Renal cortex interstitium (tissue), 11 donors: ENCODE measurements at regions not wholly inside any gene's neighbourhood (a gene's known extent, or its start where the extent isn't known, plus 50 kb on each side); places are given as distances from the start of the nearest gene placed in this dataset.
"Not testable (repeated sequence)": the region's sequence is repeated elsewhere in the genome, so short reads cannot be mapped to it uniquely, and the experiment has no call there.

Source experiments
- DNase-seq, 11 donors: peaks; one replicate each; pipeline ENCODE4 v3.0.0-alpha.2; 2013; ENCODE audit warnings: low read depth in 9 of 11, low spot score in 4 of 11; ENCODE audit errors: extremely low read depth in 1 of 11

GRCh38 chr7:79684384-79684783 lies 230.9 kb upstream of the MAGI2 start:
- no peak for DNase-seq

- no peak for DNase-seq
Measured at GRCh38 chr7:79683916-79684315, 230.4 kb upstream of the MAGI2 start.

GRCh38 chr7:79683185-79683890 lies 229.9 kb upstream of the MAGI2 start:
- no peak for DNase-seq

- no peak for DNase-seq
Measured at GRCh38 chr7:79681454-79681853, 228.0 kb upstream of the MAGI2 start.

- no peak for DNase-seq
Measured at GRCh38 chr7:79673969-79674368, 220.5 kb upstream of the MAGI2 start.

GRCh38 chr7:79673421-79673820 lies 220.0 kb upstream of the MAGI2 start:
- DNase-seq = no peak

- DNase-seq = no peak
Measured at GRCh38 chr7:79668292-79668691, 214.8 kb upstream of the MAGI2 start.

GRCh38 chr7:79666472-79666871 lies 213.0 kb upstream of the MAGI2 start:
- no peak for DNase-seq

- DNase-seq = no peak
Measured at GRCh38 chr7:79664884-79665676, 211.6 kb upstream of the MAGI2 start.

GRCh38 chr7:79658304-79658703 lies 204.8 kb upstream of the MAGI2 start:
- no peak for DNase-seq

GRCh38 chr7:79653136-79653631 lies 199.7 kb upstream of the MAGI2 start:
- no peak for DNase-seq

- DNase-seq = no peak
Measured at GRCh38 chr7:79652619-79653018, 199.2 kb upstream of the MAGI2 start.

GRCh38 chr7:79647711-79648110 lies 194.2 kb upstream of the MAGI2 start:
- DNase-seq = no peak

GRCh38 chr7:79646278-79646677 lies 192.8 kb upstream of the MAGI2 start:
- no peak for DNase-seq

GRCh38 chr7:79636849-79637248 lies 183.4 kb upstream of the MAGI2 start:
- DNase-seq = no peak

- not testable (repeated sequence) for DNase-seq
Measured at GRCh38 chr7:79625921-79626320, 172.5 kb upstream of the MAGI2 start.

- no peak for DNase-seq
Measured at GRCh38 chr7:79624336-79624735, 170.9 kb upstream of the MAGI2 start.

GRCh38 chr7:79622781-79623180 lies 169.3 kb upstream of the MAGI2 start:
- no peak for DNase-seq

- peak in 1 of 11 donors; percentile 1 for DNase-seq
Measured at GRCh38 chr7:79620291-79620690, 166.8 kb upstream of the MAGI2 start.

- DNase-seq = no peak
Measured at GRCh38 chr7:79619216-79619615, 165.7 kb upstream of the MAGI2 start.
